DMS153 treated with DMSO at 0.1 percent for 48 hours (cell line): ENCODE measurements at regions not wholly inside any gene's neighbourhood (a gene's known extent, or its start where the extent isn't known, plus 50 kb on each side); places are given as distances from the start of the nearest gene placed in this dataset.
"Not testable (repeated sequence)": the region's sequence is repeated elsewhere in the genome, so short reads cannot be mapped to it uniquely, and the experiment has no call there.

Experiments used
- DNase-seq: peaks from one replicate; lab custom pipeline; 2025; ENCODE audit not compliant: unreplicated experiment; lab: John Stamatoyannopoulos, UW

DNA sequence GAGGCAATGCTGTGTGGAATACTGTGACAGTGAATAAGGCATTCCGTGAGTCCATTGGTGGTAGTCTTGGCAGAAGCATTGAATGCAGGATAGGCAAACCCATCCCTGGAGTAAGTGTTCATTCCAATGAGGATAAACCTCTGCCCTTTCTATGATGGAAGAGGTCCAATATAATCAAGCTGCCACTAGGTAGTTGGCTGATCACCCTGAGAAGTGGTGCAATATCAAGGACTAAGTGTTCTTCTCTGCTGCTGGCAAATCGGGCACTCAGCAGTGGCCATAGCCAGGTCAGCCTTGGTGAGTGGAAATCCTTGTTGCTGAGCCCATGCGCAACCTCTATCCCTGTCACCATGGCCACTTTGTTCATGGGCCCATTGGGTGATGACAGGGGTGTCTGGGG, 70.1 kb downstream of the FBXO4 start:
- no peak for DNase-seq

- no peak for DNase-seq
These were observed 76.6 kb downstream of the FBXO4 start for GRCh38 chr5:42001673-42002072.

DNA sequence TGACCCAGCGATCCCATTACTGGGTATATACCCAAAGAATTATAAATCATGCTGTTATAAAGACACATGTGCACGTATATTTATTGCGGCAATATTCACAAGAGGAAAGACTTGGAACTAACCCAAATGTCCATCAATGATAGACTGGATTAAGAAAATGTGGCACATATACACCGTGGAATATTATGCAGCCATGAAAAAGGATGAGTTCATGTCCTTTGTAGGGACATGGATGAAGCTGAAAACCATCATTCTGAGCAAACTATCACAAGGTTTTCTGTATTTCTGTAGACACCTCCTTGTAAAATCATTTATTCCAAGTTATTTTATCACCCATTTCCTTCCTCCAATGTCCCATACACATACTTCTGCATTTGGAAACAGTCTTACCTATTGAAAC, 78.8 kb downstream of the FBXO4 start:
- DNase-seq, result not testable (repeated sequence)

DNA sequence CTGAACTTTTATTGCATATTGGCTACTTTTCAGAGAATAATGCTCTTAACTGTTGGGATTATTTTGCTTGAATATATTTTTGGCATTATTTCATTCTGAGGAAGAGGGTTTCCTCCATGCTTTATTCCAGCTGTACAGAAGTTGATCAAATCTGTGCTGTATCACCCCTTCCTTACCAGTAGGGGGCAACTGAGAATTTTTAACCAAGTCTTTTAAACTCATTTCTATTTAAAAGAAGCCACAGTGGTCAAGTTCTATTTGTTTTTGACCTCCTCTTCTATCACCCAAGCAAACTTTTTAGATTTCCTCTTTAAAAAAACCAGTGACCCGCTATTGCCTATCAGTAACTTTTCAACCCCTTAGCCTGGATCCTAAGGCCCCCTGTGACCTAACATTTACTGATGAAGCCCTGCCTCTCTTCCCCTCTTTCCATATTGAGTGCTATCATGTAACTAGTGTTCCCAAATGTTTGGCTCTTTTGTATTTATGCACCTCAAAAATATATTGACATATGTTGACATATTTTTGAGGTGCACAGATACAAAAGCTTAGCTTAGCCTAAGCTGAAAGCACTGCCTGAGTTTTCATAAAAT, 80.6 kb downstream of the FBXO4 start:
- DNase-seq, result peak; percentile 30

GRCh38 chr5:42013561-42013960, 88.5 kb downstream of the FBXO4 start:
- DNase-seq, result no peak

DNA sequence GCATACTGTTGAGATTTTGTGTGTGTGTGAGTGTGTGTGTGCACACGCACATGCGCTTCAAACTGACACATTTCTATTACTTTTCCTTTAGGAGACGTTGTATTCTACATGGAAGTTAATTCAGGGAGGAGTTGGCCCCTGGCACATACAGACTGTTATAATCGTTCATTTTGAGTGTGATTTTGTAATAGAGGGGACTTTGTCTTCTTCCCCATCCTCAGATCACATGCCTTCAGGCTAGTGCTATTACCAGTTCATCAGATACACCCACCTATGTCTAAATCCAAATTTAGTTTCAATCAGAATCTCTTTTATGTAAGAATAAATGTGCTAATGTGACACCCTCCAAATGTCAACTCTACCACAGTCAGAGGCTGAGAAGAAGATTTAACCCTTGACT, 90.2 kb downstream of the FBXO4 start:
- DNase-seq, result no peak

- DNase-seq, result no peak
These were observed 90.6 kb downstream of the FBXO4 start for GRCh38 chr5:42015681-42016080.

GRCh38 chr5:42020788-42021530, 95.9 kb downstream of the FBXO4 start:
- DNase-seq, result no peak

DNA sequence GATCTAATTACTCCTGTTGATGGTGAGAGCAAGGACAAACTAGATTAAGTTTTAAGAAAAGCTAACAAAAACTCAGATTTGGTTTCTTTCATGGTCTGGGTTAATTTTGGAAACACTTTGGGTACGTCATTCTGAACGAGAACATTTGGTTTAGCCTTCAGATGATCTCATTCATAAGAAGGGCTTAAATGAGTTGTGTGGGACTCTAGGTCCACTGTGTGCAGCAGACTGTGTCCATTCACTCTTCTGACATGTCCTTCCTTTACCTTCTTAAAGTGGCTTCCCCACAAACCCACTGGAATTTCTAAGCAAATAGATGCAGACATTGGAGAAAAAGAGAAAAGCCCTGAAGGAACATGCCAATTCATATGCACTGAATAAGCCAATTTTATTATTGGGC, 96.8 kb downstream of the FBXO4 start:
- DNase-seq, result no peak

DNA sequence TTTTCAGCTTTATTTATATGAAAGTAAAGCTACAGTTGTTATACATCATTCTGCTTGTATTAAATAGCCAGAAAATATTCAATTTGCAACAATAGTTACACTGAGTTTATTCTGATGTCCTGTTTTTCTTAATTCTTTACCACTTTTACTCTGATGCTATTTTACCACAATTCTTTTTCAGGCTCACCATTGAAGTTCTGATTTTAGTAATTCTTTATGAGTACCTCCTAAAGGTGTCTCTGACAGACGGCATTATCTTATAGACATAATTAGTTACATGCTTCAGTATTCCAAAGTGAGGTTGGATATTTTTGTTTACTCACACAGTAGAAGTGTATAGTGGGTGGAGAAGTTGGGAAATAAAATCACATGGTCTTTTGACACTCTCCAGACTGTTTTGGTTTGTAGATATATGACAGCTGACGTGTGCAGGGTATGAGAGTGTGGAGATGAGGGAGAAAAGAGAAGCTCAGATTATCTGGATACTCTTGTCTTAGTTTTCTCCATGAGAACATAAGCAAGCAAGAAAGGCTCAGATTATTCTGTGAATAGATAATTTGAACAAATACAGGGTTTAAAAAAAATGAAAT, 97.4 kb downstream of the FBXO4 start:
- no peak for DNase-seq

GRCh38 chr5:42026446-42026845, 101.4 kb downstream of the FBXO4 start:
- no peak for DNase-seq

DNA sequence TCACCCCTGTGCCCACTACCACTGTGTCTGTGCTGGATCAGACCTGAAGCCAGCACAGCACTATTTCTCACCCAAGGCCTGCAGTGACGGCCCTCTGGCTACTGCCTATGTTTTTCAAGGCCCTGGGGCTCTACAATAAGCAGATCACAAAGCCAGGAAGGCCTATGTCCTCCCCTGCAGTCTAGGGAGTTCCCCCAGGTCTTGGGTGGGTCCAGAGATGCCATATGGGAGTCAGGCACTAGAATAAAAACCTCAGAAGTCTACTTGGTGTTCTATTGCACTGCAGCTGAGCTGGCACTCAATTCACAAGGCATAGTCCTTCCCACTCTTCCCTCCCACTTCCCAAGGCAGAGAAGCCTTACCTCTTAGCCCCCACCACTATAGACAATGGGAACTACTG, 107.1 kb downstream of the FBXO4 start:
- DNase-seq, result no peak

- DNase-seq, result no peak
These were observed 110.4 kb downstream of the FBXO4 start for GRCh38 chr5:42035526-42035925.

DNA sequence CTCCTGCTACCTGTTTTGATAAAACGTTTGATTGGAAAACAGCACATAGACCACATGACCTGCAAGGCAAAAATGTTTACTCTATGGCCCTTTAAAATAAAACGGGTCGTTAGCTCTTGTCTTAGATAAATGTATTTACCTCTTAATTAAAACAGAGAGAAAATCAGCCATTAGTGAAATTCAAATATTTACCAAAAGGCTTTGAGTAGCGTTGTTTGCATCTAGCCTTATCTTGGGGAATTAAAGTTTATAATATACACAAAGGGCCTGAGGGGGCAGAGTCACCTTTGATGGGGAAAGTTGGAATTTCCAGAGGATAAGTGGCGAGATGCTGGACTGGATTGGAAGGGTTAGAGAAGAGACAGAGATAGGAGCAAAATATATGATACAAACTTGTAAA, 111.3 kb downstream of the FBXO4 start:
- DNase-seq, result no peak

DNA sequence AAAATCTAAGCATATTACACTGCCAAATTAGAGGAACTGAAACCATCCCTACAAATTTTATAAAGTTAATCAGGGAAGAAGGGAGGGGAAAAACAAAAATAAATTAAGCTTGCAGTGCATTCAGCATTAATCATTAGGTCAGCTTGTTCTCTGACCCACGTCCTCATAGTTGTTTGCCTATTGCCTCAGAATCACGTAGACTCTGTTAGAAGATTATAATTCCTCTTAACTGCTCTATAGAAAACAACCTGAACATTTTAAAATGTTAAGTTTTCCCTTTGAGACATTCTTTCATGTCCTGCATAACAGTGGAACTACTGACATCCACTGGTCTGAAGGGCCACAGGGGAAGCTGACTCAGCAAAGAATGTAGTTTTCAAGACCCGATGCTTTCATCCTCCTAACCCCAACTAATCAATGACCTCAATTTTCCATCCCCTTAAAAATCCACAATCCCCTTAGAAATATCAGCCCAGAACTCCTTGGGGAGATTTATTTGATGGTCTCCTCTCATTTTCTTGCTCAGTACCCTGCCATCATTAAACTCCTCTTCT, 112.4 kb downstream of the FBXO4 start:
- no peak for DNase-seq

DNA sequence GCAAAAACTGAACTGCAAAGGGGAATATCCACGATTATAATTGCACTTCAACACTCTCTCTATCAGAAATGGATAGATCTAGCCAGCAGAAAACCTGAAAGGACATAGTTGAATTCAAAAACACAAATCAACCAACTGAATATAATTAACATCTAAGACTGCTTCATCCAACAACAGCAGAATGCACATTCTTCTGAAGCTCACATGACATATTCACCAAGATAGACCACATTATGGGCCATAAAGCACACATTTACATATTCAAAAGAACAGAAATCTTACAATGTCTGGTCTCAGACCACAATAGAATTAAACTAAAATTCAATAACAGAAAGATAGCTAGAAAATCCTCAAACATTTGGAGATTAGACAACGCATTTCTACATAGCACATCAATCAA, 118.3 kb downstream of the FBXO4 start:
- DNase-seq, result no peak

DNA sequence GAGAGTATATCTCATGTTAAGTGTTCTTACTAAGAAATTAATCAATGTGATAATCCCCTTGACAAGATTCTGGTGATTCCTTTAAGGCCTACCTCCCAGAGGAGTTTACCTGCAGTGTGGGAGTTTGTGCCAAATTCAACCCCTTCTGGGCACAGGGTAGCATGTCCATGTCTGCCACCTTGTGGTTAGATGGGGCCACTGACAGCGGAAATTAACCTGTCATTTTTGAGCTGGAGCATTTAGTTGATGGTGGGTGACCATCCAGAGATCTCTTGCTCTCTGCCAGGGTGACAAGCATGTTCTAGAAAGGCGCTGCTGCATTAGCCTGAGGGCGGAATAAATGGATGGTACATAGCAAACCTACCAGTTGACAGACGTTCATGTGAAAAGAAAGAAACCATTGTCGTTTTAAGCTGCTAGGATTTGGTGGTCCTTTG, 132.2 kb downstream of the FBXO4 start:
- DNase-seq, result peak; percentile 43

GRCh38 chr5:42059291-42059690, 134.2 kb downstream of the FBXO4 start:
- DNase-seq, result no peak

- DNase-seq, result no peak
These were observed 134.8 kb downstream of the FBXO4 start for GRCh38 chr5:42059778-42060464.

DNA sequence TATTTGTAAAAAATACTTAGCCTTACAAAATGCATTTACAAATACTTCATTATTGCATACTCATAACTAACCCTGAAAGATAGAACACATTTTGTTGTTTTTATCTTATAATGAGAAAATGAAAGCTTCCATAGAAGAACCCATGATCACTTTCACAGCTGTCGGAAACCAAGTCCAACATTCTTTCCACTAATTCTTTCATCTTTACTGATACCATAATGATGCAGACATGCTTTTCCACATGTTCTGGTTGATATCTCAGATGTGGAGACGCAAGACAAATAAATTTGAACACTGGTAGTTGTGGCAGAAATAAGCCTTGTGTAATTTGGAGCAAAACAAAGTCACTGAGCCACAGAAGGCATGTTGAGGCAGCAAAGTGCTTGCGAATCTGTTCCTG, 136.0 kb downstream of the FBXO4 start:
- DNase-seq, result no peak

DNA sequence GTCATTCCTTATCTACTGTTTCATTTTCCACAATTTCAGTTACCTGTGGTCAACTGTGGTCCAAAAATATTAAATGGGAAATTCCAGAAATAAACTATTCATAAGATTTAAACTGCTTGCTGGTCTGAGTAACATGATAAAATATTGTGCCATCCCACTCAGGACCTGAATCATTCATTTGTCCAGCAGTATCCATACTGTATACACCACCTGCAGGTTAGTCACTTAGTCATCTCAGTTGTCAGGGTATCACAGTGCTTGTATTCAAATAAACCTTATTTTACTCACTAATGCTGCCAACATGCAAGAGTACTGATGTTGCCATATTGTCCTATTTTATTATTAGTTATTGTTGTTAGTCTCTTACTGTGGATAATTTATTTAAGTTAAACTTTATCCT, 139.7 kb downstream of the FBXO4 start:
- DNase-seq, result no peak

DNA sequence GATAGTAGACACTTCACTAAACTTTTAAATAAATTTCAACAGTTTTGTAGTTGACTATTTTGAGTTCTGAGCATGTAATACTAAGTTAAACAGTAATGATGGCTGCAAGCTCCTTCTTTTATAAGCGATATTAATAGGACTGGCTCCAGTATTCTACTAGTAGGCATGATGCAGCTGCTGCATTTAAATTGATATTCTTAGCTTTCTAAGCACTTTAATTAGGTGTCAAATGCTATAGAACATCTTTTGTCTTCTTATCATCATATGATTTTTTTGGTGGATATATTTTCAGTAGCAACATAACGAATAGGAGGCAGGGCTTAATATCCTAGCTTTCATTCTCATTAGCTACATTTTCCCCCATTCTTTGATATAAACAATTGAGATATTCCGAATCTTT, 141.1 kb downstream of the FBXO4 start:
- no peak for DNase-seq
